Endodermal cell (in vitro differentiated cells): ENCODE measurements at regions not wholly inside any gene's neighbourhood (a gene's known extent, or its start where the extent isn't known, plus 50 kb on each side); places are given as distances from the start of the nearest gene placed in this dataset.

Source experiments
- DNase-seq: peaks from one replicate; pipeline ENCODE4 v3.0.0-alpha.2; 2017
- H3K27ac ChIP-seq: 2 replicates; pipeline ENCODE4 v1.5.1; 2013; ENCODE audit warnings: mild to moderate bottlenecking, low read depth, low read length, moderate library complexity
- H3K27me3 ChIP-seq: 2 replicates; pipeline ENCODE4 v1.6.1; 2013; ENCODE audit warnings: mild to moderate bottlenecking, low read length, moderate library complexity; ENCODE audit not compliant: insufficient read depth, control insufficient read depth, poor library complexity, severe bottlenecking
- H3K36me3 ChIP-seq: 2 replicates; pipeline ENCODE4 v1.7.0; 2013; ENCODE audit warnings: mild to moderate bottlenecking, low read length, moderate library complexity; ENCODE audit not compliant: control insufficient read depth, insufficient read depth
- H3K4me1 ChIP-seq: one replicate; pipeline ENCODE4 v1.7.0; 2013; ENCODE audit warnings: low read length; ENCODE audit not compliant: control insufficient read depth, insufficient read depth
- H3K4me3 ChIP-seq: 2 replicates; pipeline ENCODE4 v1.5.1; 2013; ENCODE audit warnings: mild to moderate bottlenecking, low read length, moderate library complexity
- H3K9ac ChIP-seq: 2 replicates; pipeline ENCODE4 v1.6.1; 2013; ENCODE audit warnings: mild to moderate bottlenecking, low read length, moderate library complexity; ENCODE audit not compliant: poor library complexity, severe bottlenecking; ENCODE audit errors: extremely low read depth
- H3K9me3 ChIP-seq: 2 replicates; pipeline ENCODE4 v1.6.1; 2013; ENCODE audit warnings: mild to moderate bottlenecking, low read length, moderate library complexity; ENCODE audit not compliant: control insufficient read depth
- H3K27ac Mint-ChIP-seq: 2 replicates; pipeline ENCODE4 v1.8.0; 2020; ENCODE audit warnings: mixed read lengths
- H3K27me3 Mint-ChIP-seq: 2 replicates; pipeline ENCODE4 v1.8.0; 2021; ENCODE audit warnings: mild to moderate bottlenecking, mixed read lengths; ENCODE audit not compliant: insufficient read depth
- H3K36me3 Mint-ChIP-seq: 2 replicates; pipeline ENCODE4 v1.8.0; 2020; ENCODE audit warnings: low read depth, mixed read lengths
- H3K4me1 Mint-ChIP-seq: 2 replicates; pipeline ENCODE4 v1.8.0; 2020; ENCODE audit warnings: mixed read lengths
- H3K4me3 Mint-ChIP-seq: 2 replicates; pipeline ENCODE4 v1.8.0; 2020; ENCODE audit warnings: mild to moderate bottlenecking, moderate library complexity, mixed read lengths
- H3K9me3 Mint-ChIP-seq: 2 replicates; pipeline ENCODE4 v1.8.0; 2020; ENCODE audit warnings: mild to moderate bottlenecking, mixed read lengths
- CTCF ChIP-seq: fragments of 200-600 bp; sonication (generic); conservative IDR thresholded peaks from 2 replicates; pipeline ENCODE4 v1.5.0; 2021; ENCODE audit warnings: antibody characterized with exemption, mild to moderate bottlenecking
- WGBS, 2 experiments: methylation state at CpG; one replicate each; pipeline versions ENCODE4 v1.1.5 to v1.1.7; 2013; ENCODE audit warnings: missing lambda C conversion rate in 2 of 2, mixed read lengths in 1 of 2; ENCODE audit not compliant: insufficient coverage in 1 of 2, insufficient read length in 1 of 2; 5-methylcytosine and 5-hydroxymethylcytosine counted together

DNA sequence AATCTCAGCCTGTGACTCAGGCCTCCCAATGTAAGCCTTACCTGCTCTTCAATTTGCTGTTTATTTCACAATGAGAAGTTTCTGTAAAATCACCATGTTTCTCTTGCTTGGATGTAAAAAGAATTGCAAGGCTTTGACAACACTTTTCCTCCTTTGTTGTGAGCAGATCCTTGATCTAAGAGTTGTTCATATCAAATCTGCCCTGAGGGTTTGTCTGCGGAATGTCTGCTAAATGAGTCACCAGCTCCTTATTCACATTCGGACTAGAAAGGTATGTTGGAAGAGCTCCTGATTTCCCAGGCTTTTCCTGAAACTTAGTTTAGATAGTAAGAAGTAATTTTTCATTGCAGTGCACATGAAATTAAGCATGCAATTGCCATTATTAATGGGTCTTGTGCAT, 268.2 kb upstream of the TCF4 start:
- peaks cover 11% of the 10 kb centered on the region for H3K27me3 ChIP-seq
- WGBS, 2 experiments, result 73 to 86% methylated on average over 1 to 2 of the region's 2 CpGs
- no peak overlapping the region for H3K4me3 ChIP-seq
- Mint-ChIP-seq H3K36me3 (no peaks in the 10 kb centered on the region), H3K27ac (peak overlapping the region; percentile 73), H3K9me3 (no peaks in the 10 kb centered on the region), H3K4me3 (no peak overlapping the region), H3K4me1 (peaks cover 19% of the 10 kb centered on the region), H3K27me3 (peaks cover 30% of the 10 kb centered on the region)
- H3K36me3 ChIP-seq, result no peaks in the 10 kb centered on the region
- TF ChIP-seq CTCF, result no peak
- peak; percentile 59 for DNase-seq
- H3K27ac ChIP-seq, result peak overlapping the region; percentile 7
- no peaks in the 10 kb centered on the region for H3K9me3 ChIP-seq
- H3K9ac ChIP-seq, result no peak overlapping the region
- H3K4me1 ChIP-seq, result no peaks in the 10 kb centered on the region

DNA sequence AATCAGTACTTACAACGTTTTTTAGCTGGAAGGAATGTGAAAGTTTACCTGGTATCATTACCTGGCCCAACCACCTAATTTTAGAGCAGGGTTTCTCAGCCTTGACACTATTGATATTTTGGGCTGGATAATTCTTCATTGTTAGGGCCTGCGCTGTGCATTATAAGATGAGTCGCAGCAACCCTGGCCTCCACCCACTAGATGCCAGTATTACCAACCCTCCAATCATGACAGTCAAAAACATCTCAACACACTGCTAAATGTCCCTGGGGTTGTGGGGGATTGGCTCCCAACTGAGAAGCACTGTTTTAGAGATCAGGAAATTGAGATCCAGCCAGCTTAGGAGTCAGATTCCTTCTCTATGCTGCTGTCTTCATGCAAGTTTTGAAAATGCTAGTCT, 265.3 kb upstream of the TCF4 start:
- Mint-ChIP-seq H3K36me3 (no peaks in the 10 kb centered on the region), H3K27ac (no peak overlapping the region), H3K9me3 (no peaks in the 10 kb centered on the region), H3K27me3 (peaks cover 53% of the 10 kb centered on the region), H3K4me1 (peaks cover 11% of the 10 kb centered on the region), H3K4me3 (no peak overlapping the region)
- 96 to 100% methylated on average over 1 to 3 of the region's 3 CpGs for WGBS, 2 experiments
- no peak overlapping the region for H3K27ac ChIP-seq
- H3K9ac ChIP-seq, result no peak overlapping the region
- peak; percentile 27 for TF ChIP-seq CTCF
- no peaks in the 10 kb centered on the region for H3K9me3 ChIP-seq
- DNase-seq, result no peak
- no peaks in the 10 kb centered on the region for H3K36me3 ChIP-seq
- H3K4me3 ChIP-seq, result no peak overlapping the region
- H3K27me3 ChIP-seq, result peaks cover 32% of the 10 kb centered on the region
- H3K4me1 ChIP-seq, result no peaks in the 10 kb centered on the region

DNA sequence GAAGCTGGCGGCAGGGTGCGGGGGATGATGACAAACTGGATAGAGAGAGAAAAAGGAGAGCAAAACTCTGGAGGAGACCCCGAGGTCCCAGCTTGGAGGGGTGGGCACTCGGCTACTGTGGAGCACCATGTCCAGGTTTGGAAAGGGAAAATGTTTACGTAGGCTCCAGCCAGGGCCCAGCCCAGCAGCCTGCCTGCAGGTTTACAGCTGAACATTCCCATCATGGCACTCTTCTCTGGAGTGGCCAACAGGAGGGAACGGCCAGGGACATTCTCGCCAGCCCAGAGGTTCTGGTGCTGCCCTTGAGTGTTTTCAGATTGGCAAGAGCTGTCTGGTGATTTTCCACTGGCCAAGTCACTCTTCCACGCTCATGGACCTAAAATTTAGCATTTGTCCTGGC, 262.9 kb upstream of the TCF4 start:
- H3K27me3 ChIP-seq, result peaks cover 32% of the 10 kb centered on the region
- H3K36me3 Mint-ChIP-seq, result no peaks in the 10 kb centered on the region
- no peak overlapping the region for H3K27ac ChIP-seq
- H3K4me3 ChIP-seq, result no peak overlapping the region
- no peak for DNase-seq
- H3K27me3 Mint-ChIP-seq, result peaks cover 60% of the 10 kb centered on the region
- no peak overlapping the region for H3K4me3 Mint-ChIP-seq
- no peak overlapping the region for H3K9ac ChIP-seq
- 93 to 96% methylated on average over 7 to 8 of the region's 8 CpGs for WGBS, 2 experiments
- no peaks in the 10 kb centered on the region for H3K9me3 Mint-ChIP-seq
- no peaks in the 10 kb centered on the region for H3K36me3 ChIP-seq
- peaks cover 4% of the 10 kb centered on the region for H3K4me1 Mint-ChIP-seq
- TF ChIP-seq CTCF, result no peak
- no peak overlapping the region for H3K27ac Mint-ChIP-seq
- no peaks in the 10 kb centered on the region for H3K4me1 ChIP-seq
- H3K9me3 ChIP-seq, result no peaks in the 10 kb centered on the region
